A673 (cell line): ENCODE measurements at regions not wholly inside any gene's neighbourhood (a gene's known extent, or its start where the extent isn't known, plus 50 kb on each side); places are given as distances from the start of the nearest gene placed in this dataset.

Source experiments
- CTCF ChIP-seq: fragments of 300-800, 200-600 bp; sonication (generic); conservative IDR thresholded peaks from 2 replicates; pipeline ENCODE4 v1.5.1; 2017; ENCODE audit warnings: low read depth, mild to moderate bottlenecking, antibody characterized with exemption, low read length, moderate library complexity, mixed read lengths
- EZH2 ChIP-seq: fragments of 200-600 bp; sonication (generic); IDR thresholded peaks from 2 replicates; pipeline ENCODE4 v1.6.1; 2017; ENCODE audit warnings: borderline replicate concordance, low read depth, mild to moderate bottlenecking, mixed read lengths, antibody characterized with exemption, low read length; ENCODE audit not compliant: poor library complexity, severe bottlenecking

GRCh38 chr6:147022041-147022440 is 182.2 kb upstream of the STXBP5 start:
- TF ChIP-seq CTCF = no peak
- no peak for TF ChIP-seq EZH2
